HG03280 (cell line): ENCODE measurements at regions not wholly inside any gene's neighbourhood (a gene's known extent, or its start where the extent isn't known, plus 50 kb on each side); places are given as distances from the start of the nearest gene placed in this dataset.

ENCODE experiments used
- ATAC-seq: cut with Tn5 transposase; IDR thresholded peaks from one replicate; pipeline ENCODE4 v1.9.1; 2021; ENCODE audit warnings: mild to moderate bottlenecking, moderate library complexity; ENCODE audit not compliant: unreplicated experiment

DNA sequence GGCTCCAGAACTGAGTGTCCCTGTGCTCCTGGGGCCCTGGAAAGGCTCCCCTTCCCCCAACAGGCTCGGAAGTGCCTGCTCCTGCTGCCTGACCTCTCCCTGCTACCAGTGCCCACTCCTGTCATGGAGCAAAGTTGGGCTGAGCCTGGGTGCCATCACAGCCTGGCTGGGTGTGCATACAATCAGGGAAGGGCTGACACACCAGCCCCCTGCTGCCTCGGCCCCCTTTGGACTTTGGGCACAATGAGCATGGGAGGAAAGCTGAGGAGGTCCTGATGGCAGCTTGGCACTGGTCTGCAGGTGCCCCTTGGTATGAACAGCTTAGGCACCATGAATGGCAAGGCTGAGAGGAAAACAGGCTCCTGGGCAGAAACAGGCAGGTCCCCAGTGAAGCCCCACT lies 405.0 kb downstream of the PID1 start:
- no peak for ATAC-seq

DNA sequence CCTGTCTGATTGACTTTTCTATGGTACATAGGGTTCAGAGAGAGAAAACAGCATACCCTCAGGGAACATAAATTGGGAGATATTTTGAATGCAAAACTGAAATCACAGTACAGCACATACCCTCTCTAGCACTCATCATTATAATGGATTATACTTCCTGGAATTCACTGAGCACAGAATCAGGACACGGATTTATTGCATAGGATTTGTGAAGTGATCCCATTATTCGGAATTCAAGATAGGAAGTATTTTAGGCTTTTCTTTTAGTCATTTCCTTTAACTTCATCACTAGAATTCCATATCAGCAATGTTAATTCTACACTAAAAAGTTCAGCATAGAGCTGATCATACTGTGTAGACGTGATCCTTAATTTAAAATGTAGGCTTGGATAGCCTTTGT lies 407.0 kb downstream of the PID1 start:
- no peak for ATAC-seq

DNA sequence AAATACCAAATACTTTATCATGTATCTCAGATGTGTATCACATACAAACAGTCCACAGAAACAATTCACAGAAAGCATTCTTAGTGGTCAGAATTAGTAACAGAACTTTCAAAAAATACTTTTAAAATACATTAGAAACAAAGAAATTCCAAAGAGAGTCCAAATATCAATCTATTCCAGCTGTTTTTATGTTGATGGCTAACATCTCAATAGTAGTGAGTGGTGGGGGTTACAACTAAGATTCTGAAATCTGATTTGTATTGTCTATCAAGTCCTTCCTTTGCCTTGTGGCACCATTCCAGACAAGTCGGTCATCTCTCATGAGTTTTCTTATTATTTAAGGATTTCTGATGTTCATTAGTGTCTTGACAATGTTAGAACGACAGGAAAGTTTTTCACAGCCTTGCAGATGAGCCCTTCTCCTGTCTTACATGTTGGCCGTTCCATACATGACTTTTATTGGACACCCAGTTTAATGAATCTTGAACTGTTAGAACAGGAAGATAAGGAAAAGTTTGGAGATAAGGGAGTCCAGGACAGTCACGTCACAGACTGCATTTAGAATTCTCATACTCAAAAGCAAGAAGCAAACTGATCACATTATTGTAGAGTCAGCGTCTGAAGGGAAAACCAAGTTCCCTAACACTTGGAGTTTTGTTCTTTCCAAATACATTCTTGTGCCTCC lies 410.3 kb downstream of the PID1 start:
- ATAC-seq: no peak

DNA sequence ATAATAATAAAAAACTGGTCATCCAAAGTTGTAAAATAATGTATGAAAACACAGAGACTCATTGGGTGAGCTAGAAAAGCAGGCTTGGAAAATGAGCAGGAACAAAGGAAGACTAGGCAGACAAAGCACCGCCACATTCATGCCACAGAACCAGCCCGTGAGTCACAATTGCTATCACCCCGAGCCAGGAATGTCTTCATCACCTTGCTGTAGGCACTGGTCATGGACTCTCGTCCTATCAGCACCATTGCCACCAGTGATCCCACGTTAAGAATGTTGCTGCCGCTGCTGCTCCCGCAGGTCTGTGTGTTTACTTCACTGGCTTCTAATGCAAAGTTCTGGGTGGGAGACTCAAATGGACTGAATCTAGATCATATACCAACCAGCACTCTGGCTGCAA lies 417.9 kb downstream of the PID1 start:
- ATAC-seq: no peak

DNA sequence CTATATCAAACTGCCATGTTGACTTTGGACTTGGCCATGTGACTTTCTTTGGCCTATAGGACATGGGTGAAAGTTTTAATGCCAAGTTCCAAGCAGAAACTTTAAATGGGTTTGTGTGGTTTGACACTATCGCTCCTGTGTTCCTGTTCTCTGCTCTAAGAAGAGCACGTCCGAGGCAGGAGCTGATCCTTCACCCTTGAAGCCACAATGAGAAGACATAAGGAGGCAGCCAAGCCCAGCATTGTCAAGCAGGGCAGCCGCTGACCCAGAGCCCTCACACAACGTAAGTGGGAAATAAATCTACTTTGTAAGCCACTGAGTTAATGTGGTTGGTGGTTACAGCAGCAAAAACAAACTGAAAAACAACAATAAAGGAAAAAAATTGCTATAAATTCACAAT lies 422.4 kb downstream of the PID1 start:
- ATAC-seq: no peak

DNA sequence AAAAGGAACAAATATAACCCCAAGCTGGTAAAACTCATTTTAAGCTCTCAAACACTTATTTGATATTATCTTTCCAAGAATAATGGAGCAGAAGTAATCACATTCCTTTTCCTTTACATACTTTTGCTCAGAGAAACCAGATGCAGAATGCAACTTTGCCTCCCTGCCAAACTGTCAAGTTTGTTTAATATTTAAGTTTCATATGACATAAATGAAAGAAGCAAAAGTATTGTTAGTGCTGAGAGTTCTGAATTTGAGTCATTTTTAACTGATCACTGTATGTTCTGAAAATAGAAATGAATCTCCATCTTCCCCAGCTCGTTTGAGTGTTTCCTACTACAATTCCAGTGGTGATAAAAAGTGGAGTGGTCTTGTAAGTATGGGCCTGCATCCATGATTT lies 423.4 kb downstream of the PID1 start:
- no peak for ATAC-seq

DNA sequence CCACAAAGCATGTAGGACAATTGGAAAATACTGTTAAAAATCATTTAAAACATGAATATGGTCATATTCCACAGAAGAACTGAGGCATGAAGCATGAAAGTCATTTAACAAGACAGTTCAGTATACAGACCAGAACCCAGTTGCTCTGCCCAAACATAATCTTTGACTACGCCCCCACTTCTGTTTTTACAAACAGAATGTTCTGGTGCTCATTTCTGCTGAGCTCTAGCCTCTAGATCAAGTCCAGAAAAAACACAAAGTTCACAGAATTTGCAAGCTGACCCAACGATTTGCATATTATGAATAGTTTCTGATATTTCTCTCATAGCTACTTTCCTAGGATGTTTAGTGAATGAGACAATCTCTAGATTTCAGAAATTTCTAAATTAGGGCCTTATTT lies 424.9 kb downstream of the PID1 start:
- ATAC-seq: no peak

DNA sequence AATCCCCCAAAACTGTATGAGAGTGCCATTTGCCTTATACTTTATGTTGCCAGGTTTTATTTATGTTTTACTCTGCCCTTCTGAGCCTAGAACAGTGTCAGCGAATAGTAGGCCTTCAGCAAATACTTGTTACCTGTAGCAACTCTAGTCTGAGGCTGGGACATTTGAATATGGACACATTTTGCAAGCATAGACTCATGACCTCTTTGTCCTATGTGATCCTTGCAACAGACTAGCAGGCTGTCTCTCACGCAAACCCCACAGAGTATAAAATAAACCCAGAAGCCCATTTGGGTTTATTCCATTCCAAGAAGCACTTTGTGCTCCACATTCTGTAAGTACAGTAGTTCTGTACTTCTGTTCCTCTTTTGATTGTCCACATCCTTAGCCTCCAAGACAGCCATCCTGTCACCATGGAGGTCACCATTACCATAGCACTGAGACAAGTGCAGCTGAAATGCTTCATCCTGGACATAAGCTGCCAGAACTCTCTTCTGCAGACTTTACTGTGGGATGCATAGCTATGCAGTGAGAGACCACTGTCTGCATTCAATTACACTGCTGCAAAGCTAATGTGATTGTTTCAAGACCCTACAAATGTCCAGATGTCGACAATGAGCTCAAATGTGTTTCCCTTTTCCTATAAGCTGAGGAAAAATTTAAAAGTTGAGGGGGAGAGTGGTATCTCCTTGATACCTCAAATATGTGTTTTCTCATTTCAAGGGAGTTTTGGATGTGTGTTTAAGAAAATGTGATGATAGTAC lies 425.7 kb downstream of the PID1 start:
- ATAC-seq: no peak

DNA sequence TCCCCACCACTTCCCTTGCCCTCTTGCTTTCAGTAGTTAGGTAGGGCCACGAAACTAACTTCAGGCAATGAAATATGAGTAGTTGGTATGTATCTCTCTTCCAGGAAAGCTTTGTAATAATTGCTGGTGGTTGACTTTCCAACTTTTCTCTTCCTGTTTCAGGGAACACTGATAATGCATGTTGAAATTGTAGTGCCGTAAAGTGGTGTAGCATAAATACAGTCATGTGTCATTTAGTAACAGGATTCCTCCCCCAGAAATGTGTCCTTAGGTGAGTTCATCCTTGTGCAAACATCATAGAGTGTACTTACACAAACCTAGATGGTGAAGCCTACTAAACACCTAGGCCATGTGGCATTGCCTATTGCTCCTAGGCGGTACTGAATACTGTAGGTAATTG lies 429.2 kb downstream of the PID1 start:
- no peak for ATAC-seq

DNA sequence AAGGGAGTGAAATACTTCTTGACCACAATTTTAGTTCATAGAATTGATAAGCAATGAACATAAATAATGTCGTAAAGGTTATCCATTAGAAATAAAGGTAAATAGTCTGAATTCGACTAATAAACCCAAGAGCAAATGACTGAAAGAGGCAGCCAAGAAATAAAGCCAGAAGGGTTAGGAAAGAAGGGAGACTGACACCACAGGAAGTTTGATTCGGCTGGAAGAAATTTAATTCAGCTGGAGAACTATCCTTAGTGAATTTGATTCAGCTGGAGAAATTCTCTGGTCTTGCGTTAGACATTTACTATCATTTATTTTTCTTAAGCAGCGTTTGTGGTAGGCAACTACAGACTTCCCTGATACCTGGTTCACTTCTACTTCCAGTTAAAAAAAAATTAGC lies 429.6 kb downstream of the PID1 start:
- ATAC-seq: no peak

DNA sequence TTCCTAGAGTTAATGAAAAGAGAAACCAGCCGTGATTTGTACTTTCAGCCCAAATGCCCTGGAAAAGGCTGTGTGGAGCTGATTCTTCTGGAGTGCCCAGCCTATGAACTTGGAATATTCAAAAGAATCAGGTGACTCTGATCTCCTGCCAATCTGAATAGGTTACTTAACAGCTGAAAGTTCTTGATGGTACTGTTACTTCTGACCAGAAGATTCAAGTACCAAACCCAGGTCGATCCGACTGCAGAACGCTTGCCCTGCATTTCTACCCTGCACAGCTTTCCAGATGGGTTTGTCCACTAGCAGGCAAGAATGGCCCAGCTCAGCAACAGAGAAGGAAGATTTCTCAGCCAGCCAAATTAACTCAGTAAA lies 430.4 kb downstream of the PID1 start:
- no peak for ATAC-seq

DNA sequence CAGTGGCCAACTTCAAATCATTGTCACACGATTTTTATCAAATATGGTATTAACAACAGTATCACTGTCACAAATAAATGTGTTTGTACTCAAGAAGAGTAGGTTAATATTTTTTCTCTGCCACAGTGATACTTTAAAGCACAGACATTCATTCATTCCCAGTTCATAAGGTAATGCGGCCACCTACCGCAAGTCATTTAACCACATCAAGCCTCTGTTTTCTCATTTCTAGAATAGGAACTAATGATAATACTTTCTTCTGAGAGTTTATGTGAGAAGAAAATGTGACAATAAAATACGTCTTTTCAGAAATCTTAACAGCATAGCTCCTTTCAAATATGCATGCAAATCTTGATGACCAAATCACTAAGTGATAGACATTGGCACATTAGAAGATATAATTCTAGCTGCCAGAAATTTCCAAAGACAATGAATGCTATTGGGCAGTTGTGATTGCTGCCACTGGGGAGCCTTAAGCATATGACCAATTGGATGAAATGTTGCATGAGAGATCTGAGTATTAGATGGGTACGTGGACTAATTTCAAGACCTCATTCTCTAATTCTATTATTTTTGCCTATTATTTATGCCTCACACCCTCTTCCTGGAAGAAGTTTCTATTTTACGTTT lies 430.9 kb downstream of the PID1 start:
- ATAC-seq: no peak

DNA sequence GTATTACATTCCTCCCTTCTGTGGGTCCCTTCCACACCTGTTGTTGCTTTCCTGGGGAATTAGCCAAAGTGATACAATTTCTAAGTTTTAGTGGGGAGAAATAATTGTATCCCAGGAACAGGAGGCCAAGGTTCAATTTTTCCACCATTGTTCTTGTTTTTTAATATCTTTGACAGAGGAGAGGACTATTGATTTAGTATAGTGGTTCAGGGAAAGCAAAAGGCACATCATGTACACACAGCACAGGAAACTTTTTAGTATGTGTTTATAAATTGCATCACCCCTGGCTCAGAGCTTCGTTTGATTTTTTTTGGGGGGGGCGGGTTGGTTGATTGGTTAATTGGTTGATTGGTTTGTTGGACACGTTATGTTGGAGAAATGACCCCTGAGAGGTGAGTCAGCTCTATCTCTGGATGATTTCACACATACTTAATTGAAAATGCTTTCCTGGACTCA lies 431.6 kb downstream of the PID1 start:
- ATAC-seq: no peak

DNA sequence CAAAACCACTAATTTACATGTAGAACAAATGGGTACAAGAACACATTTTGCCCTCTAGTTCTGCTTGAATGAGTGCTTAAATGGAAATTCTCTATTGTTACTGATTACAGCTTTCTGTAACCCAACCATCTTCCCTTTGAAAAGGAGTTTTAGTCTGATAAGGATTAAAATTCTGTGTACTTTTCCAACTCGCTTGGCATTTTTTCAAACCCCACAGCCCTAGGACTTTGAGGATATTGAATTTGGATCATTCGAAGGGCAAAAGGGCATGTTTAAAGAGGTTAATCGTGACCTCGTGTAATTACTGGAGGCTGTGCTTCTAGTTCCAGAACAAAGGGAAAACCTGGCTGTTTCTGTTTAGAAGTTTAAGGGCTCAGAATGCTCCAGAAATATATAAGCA lies 432.3 kb downstream of the PID1 start:
- ATAC-seq: no peak

DNA sequence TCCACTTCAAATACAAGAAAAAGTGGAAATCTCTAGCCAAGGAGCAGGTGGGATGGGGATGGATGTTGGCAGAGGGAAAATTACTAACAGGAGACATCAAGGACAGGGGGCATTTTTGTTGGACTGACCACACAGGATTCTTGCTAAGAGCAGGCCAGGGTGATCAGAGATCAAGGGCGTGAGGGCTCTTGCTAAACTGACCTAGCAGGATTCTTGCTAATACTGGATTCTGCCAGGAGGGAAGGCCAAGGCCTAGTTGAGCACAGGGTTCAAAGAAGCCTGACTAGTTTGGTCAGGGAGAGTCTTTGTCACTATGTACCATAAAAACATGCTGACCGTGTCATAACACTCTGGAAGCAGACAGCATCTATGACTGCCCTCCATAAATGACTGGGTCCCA lies 442.7 kb downstream of the PID1 start:
- no peak for ATAC-seq

DNA sequence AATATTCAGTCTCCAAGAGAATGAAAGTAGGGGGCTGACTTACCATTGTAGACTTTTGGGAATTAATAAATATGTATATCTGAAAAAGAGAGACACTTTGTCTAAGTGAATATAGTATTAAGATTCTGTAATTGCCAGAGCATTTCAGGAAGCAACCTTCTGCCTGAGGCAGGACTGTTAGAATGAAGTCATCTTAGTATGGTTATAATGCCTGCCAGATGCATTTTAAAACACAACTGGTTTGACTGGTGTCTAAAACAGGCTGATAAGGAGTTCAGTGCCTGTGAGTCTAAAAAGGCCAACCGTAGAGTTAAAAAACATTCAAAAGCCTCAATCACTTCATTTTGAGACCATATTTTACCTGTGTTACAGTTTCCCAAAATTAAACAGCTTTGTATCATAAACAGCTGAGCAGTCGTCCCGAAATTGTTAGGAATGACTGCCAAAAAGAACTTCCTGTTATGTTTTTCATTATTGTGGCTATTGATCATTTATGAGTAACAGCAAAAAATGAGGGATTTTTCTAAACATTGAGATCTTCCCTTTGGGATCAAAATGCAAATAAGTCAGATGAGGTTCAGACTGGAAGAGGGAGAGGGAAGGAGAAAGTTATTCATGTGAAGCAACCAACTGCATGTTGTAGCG lies 443.9 kb downstream of the PID1 start:
- no peak for ATAC-seq

DNA sequence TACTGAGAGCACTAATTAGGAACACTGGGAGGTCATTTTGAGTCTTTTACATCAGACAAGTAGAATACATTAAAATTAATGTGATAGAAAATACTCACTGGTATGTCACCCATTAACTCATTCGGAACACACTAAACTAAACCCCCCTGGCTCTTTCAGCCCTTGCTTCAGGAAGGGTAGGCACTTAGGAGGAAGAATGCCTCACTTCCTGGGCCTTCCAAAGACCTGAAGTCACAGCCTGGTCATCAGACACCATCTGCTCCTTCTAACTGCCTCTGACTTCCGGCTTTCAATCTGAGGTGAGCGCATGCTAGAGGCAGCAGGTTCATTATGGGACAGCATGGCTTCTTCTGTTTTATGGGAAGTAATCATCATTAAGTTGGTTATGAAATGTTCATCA lies 451.4 kb downstream of the PID1 start:
- no peak for ATAC-seq

DNA sequence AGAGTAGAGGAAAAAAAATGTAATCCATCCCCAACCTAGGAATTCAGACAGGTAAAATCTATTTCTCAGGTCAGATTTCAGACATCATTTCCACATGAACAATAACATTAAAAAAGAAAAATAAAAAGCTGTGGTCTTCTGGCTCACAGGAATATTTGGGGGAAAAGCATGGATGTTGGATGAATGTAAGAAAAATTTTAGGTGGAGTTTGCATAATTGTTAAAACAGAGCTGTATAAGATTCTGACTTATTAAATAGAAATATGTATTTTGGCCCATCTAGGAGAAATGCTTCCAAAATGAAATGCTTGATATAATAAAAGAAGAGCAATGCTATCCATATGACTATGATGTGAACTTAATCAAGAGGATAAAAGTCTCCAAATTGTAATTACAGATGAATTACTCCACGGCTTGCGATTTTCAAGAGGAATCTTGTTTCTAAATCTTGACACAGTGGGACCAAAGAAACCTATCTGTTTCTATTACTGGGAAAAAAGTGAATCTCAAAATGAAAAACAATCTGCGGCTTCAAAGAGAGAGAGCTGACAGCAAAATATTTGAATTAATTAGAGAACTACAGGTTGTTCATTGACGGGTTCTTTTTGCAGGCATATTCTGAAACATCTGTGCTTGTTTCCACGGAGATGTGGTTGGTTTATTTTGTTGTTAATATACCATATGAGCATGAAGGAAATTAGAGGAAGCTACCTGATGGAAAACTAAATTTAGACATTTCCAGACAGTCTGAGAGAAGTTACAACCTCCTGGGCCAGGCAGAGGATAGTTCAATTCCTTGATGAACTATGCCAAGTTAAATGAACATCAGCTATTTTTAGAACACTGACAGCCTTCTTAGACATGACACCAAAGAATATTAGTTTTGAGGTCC lies 468.7 kb downstream of the PID1 start:
- no peak for ATAC-seq

DNA sequence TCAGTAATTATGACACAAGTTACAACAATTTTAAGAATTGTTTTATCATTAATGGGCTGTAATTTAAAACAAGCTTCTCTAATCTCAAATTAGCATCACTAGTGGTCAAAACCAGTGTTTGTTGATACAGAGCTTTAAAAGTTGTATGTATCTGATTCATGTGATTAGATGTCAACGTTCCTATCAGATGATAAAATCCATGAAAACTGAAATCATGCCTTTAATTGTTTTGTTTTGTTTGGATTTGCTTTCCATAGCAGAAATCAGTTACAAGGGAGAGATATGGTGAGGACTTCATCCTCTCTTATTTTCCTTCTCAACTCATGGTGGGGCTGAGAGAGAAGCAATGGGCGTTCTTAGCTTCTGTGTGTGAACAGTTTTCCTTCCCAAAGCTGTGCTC lies 469.6 kb downstream of the PID1 start:
- no peak for ATAC-seq

DNA sequence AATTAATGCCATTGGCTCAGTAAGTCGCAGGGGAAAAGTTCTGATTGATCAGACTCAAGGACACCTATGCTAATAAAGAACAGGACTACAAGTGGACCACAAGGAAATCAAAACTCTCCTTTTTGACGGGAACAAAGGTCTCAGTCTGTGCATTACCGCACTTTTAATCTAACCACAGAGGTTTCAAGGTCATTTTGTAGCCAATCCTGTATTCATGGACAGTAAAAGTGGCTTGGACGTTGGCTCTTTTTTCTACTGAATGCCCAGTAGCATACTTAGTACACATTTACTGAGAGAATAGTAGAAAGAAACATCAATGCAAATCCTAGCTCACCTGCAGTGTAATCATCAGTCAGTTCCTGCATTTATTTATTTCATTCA lies 471.9 kb downstream of the PID1 start:
- no peak for ATAC-seq
